Right cardiac atrium (tissue), 5 donors: ENCODE measurements at regions not wholly inside any gene's neighbourhood (a gene's known extent, or its start where the extent isn't known, plus 50 kb on each side); places are given as distances from the start of the nearest gene placed in this dataset.

Source experiments
- ATAC-seq, 2 donors: fragments of 200-7000 bp; cut with Tn5 transposase; one replicate each; pipeline versions ENCODE4 v1.8.0 to v1.9.1; 2020; ENCODE audit warnings: moderate library complexity in 2 of 2, mild to moderate bottlenecking in 1 of 2
- DNase-seq, 3 donors: peaks; one replicate each; pipeline ENCODE4 v3.0.0-alpha.2; 2020
- H3K27ac ChIP-seq: one replicate; pipeline ENCODE4 v1.5.1; 2013; ENCODE audit warnings: mild to moderate bottlenecking, low read length, control low read depth, moderate library complexity
- H3K27me3 ChIP-seq: one replicate; pipeline ENCODE4 v1.6.1; 2013; ENCODE audit not compliant: control insufficient read depth, insufficient read depth
- H3K4me1 ChIP-seq: one replicate; pipeline ENCODE4 v1.6.1; 2013; ENCODE audit warnings: low read length; ENCODE audit not compliant: control insufficient read depth, insufficient read depth
- H3K4me3 ChIP-seq: one replicate; pipeline ENCODE4 v1.5.1; 2013; ENCODE audit warnings: low read length, control low read depth
- H3K9me3 ChIP-seq: one replicate; pipeline ENCODE4 v1.6.1; 2013; ENCODE audit warnings: low read length; ENCODE audit not compliant: control insufficient read depth
- WGBS: extraction: QIAGEN DNeasy Blood & Tissue Kit; methylation state at CpG from one replicate; pipeline ENCODE4 v1.1.7; 2013; 5-methylcytosine and 5-hydroxymethylcytosine counted together
- intact Hi-C, 4 donors: fragments of 100-400 bp; cut with DNase I; formaldehyde crosslinking; loops; one replicate each; pipeline versions ENCODE4 v1.11.0 to v1.14.0; 2022 to 2023
- donor health status: healthy with polysubstance abuse.
- donor health status: DM: no; HTN: yes; CAD: no.
- donor health status: DM: no; HTN: no; CAD: no.
- donor health status: DM: no; HTN: yes; CAD: no; lungs with severe emphysema.
- donor health status: DM: yes; HTN: yes; CAD: no.

DNA sequence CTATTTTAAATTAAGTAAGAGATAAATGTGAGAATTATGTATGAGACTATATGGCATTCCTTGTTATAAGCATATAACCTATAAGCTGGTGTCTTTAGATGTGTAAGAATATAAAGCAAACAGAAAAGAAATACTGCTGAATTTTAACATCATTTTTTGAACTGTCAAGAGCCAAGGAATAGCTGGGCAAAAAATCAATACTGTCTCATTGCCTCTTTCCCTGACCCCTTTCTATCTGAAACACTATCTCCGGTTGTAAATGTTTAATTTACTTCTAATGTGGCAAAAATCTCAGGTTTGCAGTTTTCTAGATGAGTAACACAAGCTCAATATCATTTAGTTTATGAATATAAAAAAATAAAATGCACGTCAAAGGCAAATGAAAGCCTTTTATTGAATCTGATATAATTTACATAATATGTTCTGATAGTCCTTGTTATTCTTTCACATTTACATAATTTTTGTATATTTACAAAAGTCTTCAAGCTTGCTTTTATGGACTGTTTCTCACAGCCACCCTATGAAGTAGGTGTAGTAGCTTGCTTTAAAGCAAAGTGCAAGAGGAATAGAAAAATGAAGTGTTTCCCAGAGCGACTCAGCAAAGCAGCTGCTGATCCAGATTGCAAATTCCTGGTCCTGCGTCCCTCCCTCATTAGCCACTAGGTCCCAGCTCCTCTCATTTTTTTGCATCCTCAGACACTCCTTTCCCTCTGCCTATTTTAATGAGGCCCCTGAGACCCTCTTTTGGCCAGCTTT, 188.2 kb upstream of the RFC3 start:
- Histone ChIP-seq H3K27ac (no peak overlapping the region), H3K4me3 (no peak overlapping the region), H3K4me1 (no peaks in the 10 kb centered on the region), H3K27me3 (no peaks in the 10 kb centered on the region), H3K9me3 (no peaks in the 10 kb centered on the region)
- 76% methylated on average over 4 of the region's 4 CpGs for WGBS
- ATAC-seq: no peak
- intact Hi-C loops: loop anchor here in 1 of 4 donors (5.0 kb wide), 1 partner anchor 48 kb away; no protein-coding TSS in a partner anchor
- DNase-seq: no peak

DNA sequence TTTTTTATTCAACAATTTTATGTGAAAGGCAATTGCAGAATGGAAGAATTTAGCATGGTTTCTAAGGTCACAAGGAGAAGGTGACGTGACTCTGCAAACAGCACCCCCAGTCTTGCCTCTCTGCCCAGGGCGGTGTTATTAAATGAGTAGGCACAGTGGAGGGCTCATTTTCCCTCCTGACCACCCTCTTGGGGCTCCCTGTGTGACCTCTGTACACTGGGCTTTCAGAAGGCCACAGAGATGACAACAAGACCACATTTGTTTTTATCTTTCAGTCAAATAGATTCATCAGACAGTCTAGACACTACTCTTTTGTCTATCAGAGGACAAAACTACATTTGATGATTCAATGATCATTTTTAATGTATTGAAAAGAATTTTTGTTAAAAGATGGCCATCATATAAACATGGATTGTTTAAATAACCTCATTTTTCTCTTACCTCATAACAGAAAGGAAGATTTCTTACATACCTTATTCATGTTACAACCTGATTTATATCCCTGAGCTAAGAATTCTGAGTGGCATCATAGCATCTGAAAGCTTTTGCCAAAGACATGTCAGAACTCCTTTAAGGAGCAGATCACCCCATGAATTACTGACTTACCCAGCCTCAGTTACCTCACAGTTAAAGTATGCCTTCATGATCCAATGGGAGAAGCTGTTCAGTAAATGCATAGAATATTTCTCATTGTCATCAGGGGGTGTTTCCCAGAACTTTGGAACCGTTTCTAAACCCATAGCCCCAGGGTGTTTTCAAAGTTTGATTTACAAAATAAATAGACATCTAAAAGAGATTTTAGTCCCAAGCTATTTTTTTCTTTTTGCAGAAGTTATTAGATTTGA, 184.0 kb upstream of the RFC3 start:
- ATAC-seq: peak in 1 of 2 donors; percentile 41
- Histone ChIP-seq H3K27ac (no peak overlapping the region), H3K4me1 (no peaks in the 10 kb centered on the region), H3K9me3 (no peaks in the 10 kb centered on the region), H3K4me3 (no peak overlapping the region), H3K27me3 (no peaks in the 10 kb centered on the region)
- DNase-seq: no peak
- WGBS: 76% methylated on average over 3 of the region's 3 CpGs
- intact Hi-C loops: no loop called here

DNA sequence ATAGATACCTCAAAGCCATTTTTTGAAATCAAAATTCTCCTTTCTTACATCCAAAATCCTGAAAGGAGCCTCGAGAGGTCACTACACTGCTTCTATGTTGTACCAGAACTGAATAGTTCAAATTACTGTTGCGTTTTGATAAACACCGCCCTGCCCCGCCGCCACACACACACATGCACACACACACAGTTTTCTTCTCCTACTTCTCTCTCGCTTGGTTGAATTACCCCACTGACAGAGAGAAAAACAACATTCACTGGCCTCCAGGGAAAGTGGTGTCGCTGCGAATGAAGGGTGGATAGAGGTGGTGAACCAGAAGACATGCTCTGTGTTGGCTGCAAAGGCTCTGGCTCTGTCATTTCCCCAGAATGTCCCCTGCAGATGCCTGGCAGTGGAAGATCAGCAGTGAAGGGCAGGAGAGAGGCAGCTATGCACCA, 183.4 kb upstream of the RFC3 start:
- Histone ChIP-seq H3K4me1 (no peaks in the 10 kb centered on the region), H3K9me3 (no peaks in the 10 kb centered on the region), H3K4me3 (no peak overlapping the region), H3K27ac (no peak overlapping the region), H3K27me3 (no peaks in the 10 kb centered on the region)
- intact Hi-C loops: no loop called here
- ATAC-seq (peak in 1 of 2 donors; percentile 60), DNase-seq (peak in 1 of 3 donors; percentile 60)
- WGBS: 52% methylated on average over 8 of the region's 8 CpGs

DNA sequence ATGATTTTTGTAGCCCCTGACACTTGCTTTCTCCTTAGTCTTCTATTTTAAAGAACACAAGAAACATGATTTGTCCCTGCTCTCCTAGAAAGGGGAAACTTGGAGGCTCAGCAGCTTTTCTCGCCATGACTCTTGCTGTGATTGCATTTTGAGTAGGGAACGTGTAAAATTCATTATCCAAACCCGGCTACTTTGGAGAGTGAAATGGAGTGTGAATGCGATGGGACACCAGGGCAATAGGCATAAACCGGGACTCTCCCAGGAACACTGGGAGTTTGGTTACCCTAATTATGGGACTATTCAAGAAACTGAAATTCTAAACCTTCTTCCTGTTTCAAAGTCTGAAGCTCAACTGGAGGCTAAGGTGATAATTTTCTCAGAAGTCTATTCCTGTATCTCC, 181.7 kb upstream of the RFC3 start:
- H3K4me3 ChIP-seq: no peak overlapping the region
- intact Hi-C loops: no loop called here
- ATAC-seq (no peak), DNase-seq (no peak)
- no peaks in the 10 kb centered on the region for H3K4me1 ChIP-seq
- no peaks in the 10 kb centered on the region for H3K27me3 ChIP-seq
- no peaks in the 10 kb centered on the region for H3K9me3 ChIP-seq
- 74% methylated on average over 5 of the region's 5 CpGs for WGBS
- no peak overlapping the region for H3K27ac ChIP-seq

DNA sequence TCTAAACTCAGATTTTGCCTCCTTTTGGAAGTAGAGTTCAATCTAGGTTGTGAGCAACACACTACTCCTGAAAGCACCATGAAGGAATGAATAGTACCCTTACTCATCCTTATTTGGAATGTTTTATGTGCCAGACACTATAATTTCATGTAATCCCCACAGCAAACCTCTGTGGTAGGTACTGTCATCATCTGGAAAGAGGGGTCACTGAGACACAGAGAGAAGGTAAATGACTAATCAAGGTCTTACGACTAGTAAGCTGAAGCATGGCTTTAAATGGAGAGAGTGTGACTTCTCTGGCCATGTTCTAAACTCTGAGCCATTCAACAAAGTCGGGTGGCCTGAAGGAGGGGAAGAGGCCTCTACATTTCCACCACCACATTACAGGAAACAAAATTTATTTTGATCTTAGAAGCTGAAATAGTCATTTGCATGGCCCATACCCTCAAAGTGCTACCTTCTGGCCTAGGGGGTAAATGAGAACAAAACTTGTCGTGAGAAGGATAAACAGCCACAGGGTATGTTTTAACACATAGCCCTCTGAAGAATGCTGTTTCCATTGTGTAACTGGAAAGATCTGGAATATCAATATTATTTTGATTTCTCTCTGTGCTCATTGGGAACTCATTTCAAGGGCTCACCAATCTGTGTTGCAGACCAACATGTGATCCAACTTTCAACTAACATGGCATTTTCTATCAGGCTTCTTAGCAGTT, 180.8 kb upstream of the RFC3 start:
- intact Hi-C loops: no loop called here
- WGBS: 91% methylated on average over 3 of the region's 3 CpGs
- Histone ChIP-seq H3K4me1 (peaks cover under 1% of the 10 kb centered on the region), H3K9me3 (no peaks in the 10 kb centered on the region), H3K27me3 (no peaks in the 10 kb centered on the region), H3K4me3 (no peak overlapping the region), H3K27ac (no peak overlapping the region)
- DNase-seq: no peak
- ATAC-seq: no peak

DNA sequence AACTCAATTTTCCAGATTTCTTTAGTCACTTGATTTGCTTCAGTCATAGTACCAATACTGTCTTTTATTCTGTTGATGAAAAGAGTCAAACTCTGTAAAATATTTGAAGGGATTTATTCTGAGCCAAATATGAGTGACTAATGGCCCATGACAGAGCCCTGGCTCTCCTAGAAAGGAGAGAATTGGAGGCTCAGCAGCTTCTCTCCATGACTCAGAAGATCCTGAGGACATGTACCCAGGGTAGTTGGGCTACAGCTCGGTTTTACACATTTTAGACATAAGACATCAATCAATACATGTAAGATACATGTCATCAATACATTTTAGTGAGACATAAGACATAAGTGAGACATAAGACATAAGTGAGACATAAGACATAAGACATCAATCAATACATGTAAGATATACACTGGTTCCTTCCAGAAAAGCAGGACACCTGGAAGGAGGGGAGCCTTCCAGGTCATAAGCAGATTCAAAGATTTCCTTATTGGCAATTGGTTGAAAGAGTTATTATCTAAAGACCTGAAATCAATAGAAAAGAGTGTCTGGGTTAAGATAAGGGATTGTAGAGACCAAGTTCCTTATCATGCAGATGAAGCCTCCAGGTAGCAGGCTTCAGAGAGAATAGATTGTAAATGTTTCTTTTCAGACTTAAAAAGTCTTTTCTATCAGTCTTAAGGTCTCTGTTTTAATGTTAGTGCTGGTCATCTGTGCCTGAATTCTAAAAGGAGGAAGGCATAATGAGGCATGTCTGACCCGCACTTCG, 179.8 kb upstream of the RFC3 start:
- Histone ChIP-seq H3K4me3 (no peak overlapping the region), H3K9me3 (no peaks in the 10 kb centered on the region), H3K27me3 (no peaks in the 10 kb centered on the region), H3K27ac (no peak overlapping the region), H3K4me1 (peaks cover 5% of the 10 kb centered on the region)
- WGBS: 88% methylated on average over 3 of the region's 3 CpGs
- no peak for DNase-seq
- intact Hi-C loops: no loop called here
- ATAC-seq: peak in 1 of 2 donors; percentile 61

DNA sequence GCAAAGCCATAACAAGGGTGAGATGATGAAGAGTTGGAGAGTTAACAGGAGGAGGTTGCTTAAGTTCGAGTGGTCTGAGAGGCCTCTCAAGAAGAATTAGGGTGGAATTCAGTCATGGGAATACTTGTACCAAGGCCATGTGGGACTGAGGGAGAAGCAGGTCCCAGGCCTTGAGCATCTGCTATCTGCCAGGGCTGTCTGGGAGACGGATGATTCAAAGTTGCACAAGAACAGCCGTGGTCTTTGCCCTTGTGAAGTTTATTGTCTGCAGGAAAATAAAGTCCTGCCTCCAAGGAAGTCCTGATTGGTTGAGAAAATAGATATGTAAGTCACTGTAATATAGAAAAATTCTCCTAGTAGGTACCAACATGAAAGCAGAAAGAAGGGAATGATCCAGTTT, 178.8 kb upstream of the RFC3 start:
- H3K27ac ChIP-seq: no peak overlapping the region
- ATAC-seq (peak in 1 of 2 donors; percentile 46), DNase-seq (peak in 1 of 3 donors; percentile 28)
- no peaks in the 10 kb centered on the region for H3K9me3 ChIP-seq
- peaks cover 14% of the 10 kb centered on the region for H3K4me1 ChIP-seq
- no peaks in the 10 kb centered on the region for H3K27me3 ChIP-seq
- 44% methylated on average over 3 of the region's 3 CpGs for WGBS
- H3K4me3 ChIP-seq: no peak overlapping the region
- intact Hi-C loops: no loop called here

DNA sequence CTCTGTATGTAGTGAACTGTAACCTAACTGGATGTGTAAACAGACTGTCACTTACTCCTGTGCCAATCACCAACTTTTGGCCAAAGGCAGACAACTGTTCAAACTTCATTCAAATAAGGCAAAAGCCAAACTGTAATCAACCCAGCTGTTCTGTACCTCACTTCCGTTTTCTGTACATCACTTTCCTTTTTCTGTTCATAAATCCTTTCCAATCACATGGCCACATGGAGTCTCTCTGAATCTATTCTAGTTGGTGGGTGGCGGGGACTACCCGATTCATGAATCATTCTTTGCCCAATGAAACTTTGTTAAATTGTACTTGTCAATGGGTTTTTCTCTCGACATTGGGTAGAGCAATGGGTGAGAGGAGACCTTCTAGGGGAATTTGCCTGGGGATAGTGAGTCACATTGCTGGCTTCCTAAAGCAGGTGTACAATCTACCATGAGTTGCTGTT, 178.3 kb upstream of the RFC3 start:
- H3K27ac ChIP-seq: no peak overlapping the region
- WGBS: 96% methylated on average over 4 of the region's 4 CpGs

DNA sequence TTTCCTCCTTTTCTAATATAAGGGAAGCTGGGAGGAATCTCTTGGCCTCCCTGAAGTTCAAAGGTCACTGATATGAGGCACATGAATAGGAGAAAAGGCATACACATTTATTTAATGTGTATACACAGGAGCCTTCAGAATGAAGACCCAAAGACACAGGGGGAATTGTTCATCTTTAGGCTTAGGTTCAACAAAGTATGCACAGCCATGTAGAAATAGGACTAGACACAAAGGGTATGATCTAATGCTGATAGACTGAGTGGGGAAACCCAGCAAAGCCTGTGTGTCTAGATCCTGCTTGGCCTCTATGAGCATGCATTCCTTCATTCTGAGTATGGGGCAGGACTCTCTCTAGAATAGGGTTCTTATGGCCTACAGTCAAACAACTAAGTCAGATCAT, 177.1 kb upstream of the RFC3 start:
- intact Hi-C loops: no loop called here
- Histone ChIP-seq H3K4me3 (no peak overlapping the region), H3K9me3 (no peaks in the 10 kb centered on the region), H3K4me1 (peaks cover 21% of the 10 kb centered on the region), H3K27ac (no peak overlapping the region), H3K27me3 (no peaks in the 10 kb centered on the region)
- DNase-seq (no peak), ATAC-seq (no peak)

More for the DNA sequence above, 178.3 kb upstream of the RFC3 start:
- Histone ChIP-seq H3K27me3 (no peaks in the 10 kb centered on the region), H3K4me3 (no peak overlapping the region), H3K9me3 (no peaks in the 10 kb centered on the region), H3K4me1 (peaks cover 17% of the 10 kb centered on the region)
- intact Hi-C loops: no loop called here
- ATAC-seq (no peak), DNase-seq (no peak)

DNA sequence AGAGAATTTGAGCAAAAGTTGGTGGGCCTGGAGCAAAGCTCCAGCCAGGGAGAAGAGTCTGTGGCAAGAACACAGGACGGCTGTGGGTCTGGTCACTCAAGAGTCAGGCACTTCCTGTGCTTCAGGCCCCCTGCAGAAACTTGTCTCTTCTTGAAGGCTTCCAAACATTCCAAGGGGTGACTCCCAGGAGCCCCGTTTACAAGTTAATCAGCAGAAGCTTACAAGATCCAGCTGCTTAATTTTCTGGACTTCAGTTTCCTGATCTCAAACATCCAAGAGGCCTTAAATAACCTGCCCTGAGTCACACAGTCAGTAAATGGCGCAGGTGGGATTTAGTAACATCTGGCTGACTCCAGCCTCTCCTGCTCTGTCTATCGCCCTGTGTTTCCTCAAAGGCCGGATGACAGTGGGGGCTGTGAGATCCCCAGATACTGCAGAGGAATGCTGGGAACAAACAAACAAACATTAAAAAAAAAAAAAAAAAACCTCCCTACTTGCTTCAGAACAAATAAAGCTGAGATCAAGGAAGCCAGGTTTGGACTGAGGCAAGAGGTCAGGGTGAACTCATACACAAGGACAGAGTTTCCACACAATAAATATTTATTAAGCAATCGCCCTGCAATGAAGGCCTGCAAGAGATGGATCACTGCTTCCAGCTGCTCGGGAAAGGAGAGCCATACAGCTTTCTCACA, 175.4 kb upstream of the RFC3 start:
- H3K4me1 ChIP-seq: peaks cover 21% of the 10 kb centered on the region
- H3K27ac ChIP-seq: peak overlapping the region; percentile 72
- ATAC-seq: peak; percentile 81 to 82
- no peaks in the 10 kb centered on the region for H3K27me3 ChIP-seq
- no peak overlapping the region for H3K4me3 ChIP-seq
- intact Hi-C loops: no loop called here
- 33% methylated on average over 7 of the region's 7 CpGs for WGBS
- H3K9me3 ChIP-seq: no peaks in the 10 kb centered on the region
- peak in 2 of 3 donors; percentile 23 to 66 for DNase-seq
